HepG2 (cell line): ENCODE measurements at regions not wholly inside any gene's neighbourhood (a gene's known extent, or its start where the extent isn't known, plus 50 kb on each side); places are given as distances from the start of the nearest gene placed in this dataset.

Experiments
- ARNTL ChIP-seq: sonication (generic); formaldehyde crosslinking; IDR thresholded peaks from 2 replicates; pipeline ENCODE4 v1.4.0; 2020; ENCODE audit warnings: mild to moderate bottlenecking, missing genetic modification reagents
- CENPX ChIP-seq: sonication (generic); formaldehyde crosslinking; IDR thresholded peaks from 2 replicates; pipeline ENCODE4 v1.9.0; 2021; ENCODE audit warnings: mild to moderate bottlenecking, missing genetic modification reagents, moderate library complexity
- DRAP1 ChIP-seq: IDR thresholded peaks from 2 replicates; pipeline ENCODE4 v1.6.1; 2016; ENCODE audit warnings: missing genetic modification reagents, missing compliant biosample characterization
- HIC2 ChIP-seq: sonication (generic); formaldehyde crosslinking; IDR thresholded peaks from 2 replicates; pipeline ENCODE4 v1.9.0; 2022; ENCODE audit warnings: low read depth, missing genetic modification reagents
- HNF1A ChIP-seq, 2 experiments: sonication (generic) in 1 of 2; formaldehyde crosslinking in 1 of 2; IDR thresholded peaks; 2 replicates each; pipeline versions ENCODE4 v1.4.0 to v1.6.1; 2016 to 2020; ENCODE audit warnings: borderline replicate concordance in 1 of 2, low read depth in 1 of 2, mild to moderate bottlenecking in 1 of 2, missing genetic modification reagents in 1 of 2
- HNF4A ChIP-seq: sonication (generic); formaldehyde crosslinking; IDR thresholded peaks from 2 replicates; pipeline ENCODE4 v1.4.0; 2020; ENCODE audit warnings: missing genetic modification reagents
- IKZF1 ChIP-seq: fragments of 450-650 bp; IDR thresholded peaks from 2 replicates; pipeline ENCODE4 v1.7.1; 2016
- POLR2AphosphoS2 ChIP-seq: IDR thresholded peaks from 2 replicates; pipeline ENCODE4 v1.6.1; 2011; ENCODE audit warnings: low read depth, low read length, improper control_type of control experiment
- SIX1 ChIP-seq: sonication (generic); formaldehyde crosslinking; IDR thresholded peaks from 2 replicates; pipeline ENCODE4 v1.4.0; 2020; ENCODE audit warnings: missing genetic modification reagents, borderline replicate concordance
- SP4 ChIP-seq: sonication (generic); formaldehyde crosslinking; IDR thresholded peaks from 2 replicates; pipeline ENCODE4 v1.8.1; 2023; ENCODE audit warnings: mild to moderate bottlenecking, missing genetic modification reagents
- TFDP1 ChIP-seq: IDR thresholded peaks from 2 replicates; pipeline ENCODE4 v1.6.1; 2016; ENCODE audit warnings: missing compliant biosample characterization, missing genetic modification reagents, borderline replicate concordance
- ZBTB43 ChIP-seq: sonication (generic); formaldehyde crosslinking; conservative IDR thresholded peaks from 2 replicates; pipeline ENCODE4 v1.4.0; 2020; ENCODE audit warnings: missing genetic modification reagents
- ZNF547 ChIP-seq: sonication (generic); formaldehyde crosslinking; IDR thresholded peaks from 2 replicates; pipeline ENCODE4 v1.5.1; 2020; ENCODE audit warnings: mild to moderate bottlenecking, missing genetic modification reagents
- ZNF644 ChIP-seq: IDR thresholded peaks from 2 replicates; pipeline ENCODE4 v1.6.1; 2016; ENCODE audit warnings: low read depth
- ZNF709 ChIP-seq: sonication (generic); formaldehyde crosslinking; IDR thresholded peaks from 2 replicates; pipeline ENCODE4 v1.5.0; 2020; ENCODE audit warnings: mild to moderate bottlenecking, missing genetic modification reagents
- ZNF710 ChIP-seq: sonication (generic); formaldehyde crosslinking; IDR thresholded peaks from 2 replicates; pipeline ENCODE4 v1.5.0; 2020; ENCODE audit warnings: mild to moderate bottlenecking, missing genetic modification reagents, borderline replicate concordance
- ZNF766 ChIP-seq: sonication (generic); formaldehyde crosslinking; IDR thresholded peaks from 2 replicates; pipeline ENCODE4 v1.5.0; 2020; ENCODE audit warnings: missing genetic modification reagents, borderline replicate concordance
- ZNF878 ChIP-seq: sonication (generic); formaldehyde crosslinking; IDR thresholded peaks from 2 replicates; pipeline ENCODE4 v1.8.1; 2023; ENCODE audit warnings: mild to moderate bottlenecking, missing genetic modification reagents, moderate library complexity
- ZSCAN9 ChIP-seq: IDR thresholded peaks from 2 replicates; pipeline ENCODE4 v1.6.1; 2016; ENCODE audit warnings: borderline replicate concordance

GRCh38 chr7:130919316-130920103, 185.5 kb upstream of the KLF14 start (continued):
- TF ChIP-seq HNF1A (IDR thresholded peaks at IDR 0.05; ENCODE audit: low read depth), result no peak
- no peak for TF ChIP-seq HNF1A (CRISPR knock-in tag; IDR thresholded peaks at IDR 0.05; ENCODE audit: borderline replicate concordance)
- no peak for TF ChIP-seq ZBTB43 (CRISPR knock-in tag)
- no peak for TF ChIP-seq ZNF547 (CRISPR knock-in tag)
- TF ChIP-seq ZNF878 (CRISPR knock-in tag), result no peak
- TF ChIP-seq ZNF710 (CRISPR knock-in tag), result no peak
- no peak for TF ChIP-seq CENPX
- TF ChIP-seq POLR2AphosphoS2, result no peak
- no peak for TF ChIP-seq ZNF644 (CRISPR knock-in tag)
- TF ChIP-seq DRAP1 (CRISPR knock-in tag), result no peak
- no peak for TF ChIP-seq IKZF1
- TF ChIP-seq TFDP1 (CRISPR knock-in tag), result no peak
- no peak for TF ChIP-seq ZNF766 (CRISPR knock-in tag)
- TF ChIP-seq ZNF709, result no peak
- no peak for TF ChIP-seq ZSCAN9 (CRISPR knock-in tag)
- 0 out of 2 replicates have a peak, but pooled peaks have one; percentile 17 for TF ChIP-seq HNF4A (CRISPR knock-in tag)
- no peak for TF ChIP-seq SIX1 (CRISPR knock-in tag)
- TF ChIP-seq SP4 (CRISPR knock-in tag), result no peak
- no peak for TF ChIP-seq HIC2
- TF ChIP-seq ARNTL (CRISPR knock-in tag), result no peak
